HEK293 (cell line): ENCODE measurements at regions not wholly inside any gene's neighbourhood (a gene's known extent, or its start where the extent isn't known, plus 50 kb on each side); places are given as distances from the start of the nearest gene placed in this dataset.

Experiments used
- CTCF ChIA-PET: fragments of 350-600 bp; formaldehyde crosslinking; extraction: SDS; loops from one replicate; lab custom pipeline; 2021; ENCODE audit warnings: antibody characterized with exemption; lab: Yijun Ruan, JAX
- POLR2A ChIA-PET: fragments of 300-600 bp; formaldehyde crosslinking; extraction: SDS; loops from one replicate; lab custom pipeline; 2020; ENCODE audit warnings: antibody characterized with exemption, inconsistent platforms; lab: Yijun Ruan, JAX
- H3K27ac ChIP-seq: fragments of 200-500 bp; sonication (Bioruptor generic); 2 replicates; pipeline ENCODE4 v1.5.1; 2014; ENCODE audit warnings: low read depth, low read length, control low read depth, inconsistent platforms; ENCODE audit errors: extremely low read depth
- H3K36me3 ChIP-seq, 2 experiments: fragments of 200-500 bp in 1 of 2; sonication (Bioruptor generic) in 1 of 2; 1 replicate in 1 of 2; 2 replicates in 1 of 2; pipeline ENCODE4 v1.5.1; 2014 to 2017; ENCODE audit warnings: inconsistent platforms in 2 of 2, low read length in 2 of 2; ENCODE audit not compliant: control insufficient read depth in 2 of 2, insufficient read depth in 1 of 2
- H3K4me1 ChIP-seq: fragments of 200-500 bp; sonication (Bioruptor generic); 2 replicates; pipeline ENCODE4 v1.5.1; 2014; ENCODE audit warnings: mild to moderate bottlenecking, low read length, inconsistent platforms; ENCODE audit not compliant: control insufficient read depth, insufficient read depth
- H3K4me3 ChIP-seq: 2 replicates; pipeline ENCODE4 v1.5.1; 2011; ENCODE audit warnings: low read depth, mild to moderate bottlenecking, control low read depth, low read length, moderate library complexity
- H3K9me3 ChIP-seq: fragments of 200-500 bp; sonication (Bioruptor generic); 2 replicates; pipeline ENCODE4 v1.5.1; 2014; ENCODE audit warnings: low read depth, low read length, inconsistent platforms; ENCODE audit not compliant: control insufficient read depth, insufficient read depth
- HOXA7 ChIP-seq: sonication (generic); formaldehyde crosslinking; IDR thresholded peaks from 2 replicates; pipeline ENCODE4 v1.8.1; 2022; ENCODE audit warnings: missing genetic modification reagents, borderline replicate concordance
- KLF9 ChIP-seq: fragments of 450-650 bp; formaldehyde crosslinking; IDR thresholded peaks from 2 replicates; pipeline ENCODE4 v1.5.1; 2016; ENCODE audit warnings: missing biosample characterization, missing genetic modification characterization, low read depth
- SCRT1 ChIP-seq: fragments of 450-650 bp; formaldehyde crosslinking; IDR thresholded peaks from 2 replicates; pipeline ENCODE4 v1.5.1; 2016; ENCODE audit warnings: missing biosample characterization, missing genetic modification characterization, borderline replicate concordance
- SCRT2 ChIP-seq: fragments of 450-650 bp; formaldehyde crosslinking; IDR thresholded peaks from 2 replicates; pipeline ENCODE4 v1.5.1; 2016; ENCODE audit warnings: missing biosample characterization, missing genetic modification characterization
- YY1 ChIP-seq: fragments of 450-650 bp; formaldehyde crosslinking; IDR thresholded peaks from 2 replicates; pipeline ENCODE4 v1.5.1; 2018; ENCODE audit warnings: missing biosample characterization, missing genetic modification characterization
- ZBTB1 ChIP-seq: fragments of 450-650 bp; formaldehyde crosslinking; IDR thresholded peaks from 2 replicates; pipeline ENCODE4 v1.5.1; 2016; ENCODE audit warnings: missing biosample characterization, missing genetic modification characterization
- ZNF112 ChIP-seq: fragments of 450-650 bp; formaldehyde crosslinking; IDR thresholded peaks from 2 replicates; pipeline ENCODE4 v1.5.0; 2017; ENCODE audit warnings: missing biosample characterization, missing genetic modification characterization
- ZNF132 ChIP-seq: fragments of 450-650 bp; formaldehyde crosslinking; IDR thresholded peaks from 2 replicates; pipeline ENCODE4 v1.5.1; 2017; ENCODE audit warnings: missing biosample characterization, missing genetic modification characterization, borderline replicate concordance
- ZNF16 ChIP-seq: fragments of 450-650 bp; formaldehyde crosslinking; IDR thresholded peaks from 2 replicates; pipeline ENCODE4 v1.5.1; 2016; ENCODE audit warnings: low read depth, missing biosample characterization, missing genetic modification characterization
- ZNF184 ChIP-seq: fragments of 450-650 bp; IDR thresholded peaks from 2 replicates; pipeline ENCODE4 v1.5.1; 2018; ENCODE audit warnings: missing biosample characterization, mild to moderate bottlenecking, missing genetic modification characterization
- ZNF202 ChIP-seq: fragments of 450-650 bp; formaldehyde crosslinking; IDR thresholded peaks from 2 replicates; pipeline ENCODE4 v1.5.1; 2016; ENCODE audit warnings: missing biosample characterization, missing genetic modification characterization, borderline replicate concordance
- ZNF24 ChIP-seq: fragments of 450-650 bp; formaldehyde crosslinking; IDR thresholded peaks from 2 replicates; pipeline ENCODE4 v1.5.1; 2016; ENCODE audit warnings: missing biosample characterization, missing genetic modification characterization
- ZNF292 ChIP-seq: fragments of 450-650 bp; formaldehyde crosslinking; IDR thresholded peaks from 2 replicates; pipeline ENCODE4 v1.5.1; 2016; ENCODE audit warnings: low read depth, missing biosample characterization, missing genetic modification characterization, borderline replicate concordance
- ZNF426 ChIP-seq: fragments of 450-650 bp; formaldehyde crosslinking; IDR thresholded peaks from 2 replicates; pipeline ENCODE4 v1.5.1; 2017; ENCODE audit warnings: missing biosample characterization, missing genetic modification characterization, mild to moderate bottlenecking, inconsistent platforms, moderate library complexity
- ZNF501 ChIP-seq: fragments of 450-650 bp; formaldehyde crosslinking; IDR thresholded peaks from 2 replicates; pipeline ENCODE4 v1.5.1; 2016; ENCODE audit warnings: missing biosample characterization, missing genetic modification characterization
- ZNF530 ChIP-seq: fragments of 450-650 bp; formaldehyde crosslinking; IDR thresholded peaks from 2 replicates; pipeline ENCODE4 v1.5.1; 2016; ENCODE audit warnings: low read depth, missing biosample characterization, missing genetic modification characterization
- ZNF555 ChIP-seq: fragments of 450-650 bp; formaldehyde crosslinking; conservative IDR thresholded peaks from 2 replicates; pipeline ENCODE4 v1.5.1; 2017; ENCODE audit warnings: missing biosample characterization, mild to moderate bottlenecking, missing genetic modification characterization, inconsistent platforms
- ZNF571 ChIP-seq: fragments of 450-650 bp; formaldehyde crosslinking; IDR thresholded peaks from 2 replicates; pipeline ENCODE4 v1.5.0; 2017; ENCODE audit warnings: missing biosample characterization, missing genetic modification characterization
- ZNF658 ChIP-seq: fragments of 450-650 bp; formaldehyde crosslinking; IDR thresholded peaks from 2 replicates; pipeline ENCODE4; 2016; ENCODE audit warnings: missing biosample characterization, missing genetic modification characterization
- TF ChIP-seq, protein P1 (sequence below): fragments of 450-650 bp; formaldehyde crosslinking; IDR thresholded peaks from 2 replicates; pipeline ENCODE4 v1.5.0; 2017; ENCODE audit warnings: missing biosample characterization, missing genetic modification characterization, borderline replicate concordance
- TF ChIP-seq, protein P2 (sequence below): fragments of 450-650 bp; formaldehyde crosslinking; IDR thresholded peaks from 2 replicates; pipeline ENCODE4 v1.5.1; 2017; ENCODE audit warnings: missing biosample characterization, missing genetic modification characterization
- TF ChIP-seq, protein P3 (sequence below): fragments of 450-650 bp; formaldehyde crosslinking; IDR thresholded peaks from 2 replicates; pipeline ENCODE4; 2016; ENCODE audit warnings: missing biosample characterization, missing genetic modification characterization
- TF ChIP-seq, protein P4 (sequence below): fragments of 450-650 bp; formaldehyde crosslinking; IDR thresholded peaks from 2 replicates; pipeline ENCODE4 v1.5.1; 2016; ENCODE audit warnings: missing biosample characterization, missing genetic modification characterization
- TF ChIP-seq, protein P5 (sequence below): sonication (generic); formaldehyde crosslinking; IDR thresholded peaks from 2 replicates; pipeline ENCODE4 v1.8.1; 2022; ENCODE audit warnings: mild to moderate bottlenecking, moderate library complexity, missing genetic modification reagents

DNA sequence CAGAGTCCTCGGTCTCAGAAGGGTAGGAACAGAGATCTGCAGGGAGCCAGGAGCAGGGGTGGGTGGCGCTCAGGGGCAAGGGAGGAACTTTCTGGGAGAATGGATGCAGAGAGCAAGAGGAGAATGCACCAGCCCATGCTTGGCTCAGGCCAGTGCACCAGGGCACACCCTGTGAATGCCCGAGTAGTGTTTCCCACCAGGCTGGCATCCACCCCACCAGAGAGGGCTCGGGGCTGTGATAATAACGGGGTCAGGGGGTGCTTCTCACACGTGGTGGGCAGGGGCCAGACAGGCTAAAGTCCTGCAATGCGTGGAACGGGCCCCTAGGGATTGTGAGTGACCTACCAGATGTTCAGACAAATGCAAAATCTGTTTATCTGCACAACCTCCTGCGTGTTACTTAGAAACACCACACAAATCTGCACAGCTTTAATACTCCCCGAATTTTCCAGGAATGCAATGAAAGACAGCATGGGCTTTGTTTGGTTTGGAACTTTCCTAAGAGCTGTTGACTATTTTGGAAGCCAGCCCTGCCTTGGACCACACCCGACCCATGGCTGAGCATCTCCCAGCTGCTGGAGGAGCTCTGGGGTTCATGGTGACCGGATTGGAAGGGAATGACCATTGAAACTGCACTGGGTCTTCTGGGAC, 368.3 kb downstream of the SHANK2 start (continued):
- TF ChIP-seq, protein P1, sequence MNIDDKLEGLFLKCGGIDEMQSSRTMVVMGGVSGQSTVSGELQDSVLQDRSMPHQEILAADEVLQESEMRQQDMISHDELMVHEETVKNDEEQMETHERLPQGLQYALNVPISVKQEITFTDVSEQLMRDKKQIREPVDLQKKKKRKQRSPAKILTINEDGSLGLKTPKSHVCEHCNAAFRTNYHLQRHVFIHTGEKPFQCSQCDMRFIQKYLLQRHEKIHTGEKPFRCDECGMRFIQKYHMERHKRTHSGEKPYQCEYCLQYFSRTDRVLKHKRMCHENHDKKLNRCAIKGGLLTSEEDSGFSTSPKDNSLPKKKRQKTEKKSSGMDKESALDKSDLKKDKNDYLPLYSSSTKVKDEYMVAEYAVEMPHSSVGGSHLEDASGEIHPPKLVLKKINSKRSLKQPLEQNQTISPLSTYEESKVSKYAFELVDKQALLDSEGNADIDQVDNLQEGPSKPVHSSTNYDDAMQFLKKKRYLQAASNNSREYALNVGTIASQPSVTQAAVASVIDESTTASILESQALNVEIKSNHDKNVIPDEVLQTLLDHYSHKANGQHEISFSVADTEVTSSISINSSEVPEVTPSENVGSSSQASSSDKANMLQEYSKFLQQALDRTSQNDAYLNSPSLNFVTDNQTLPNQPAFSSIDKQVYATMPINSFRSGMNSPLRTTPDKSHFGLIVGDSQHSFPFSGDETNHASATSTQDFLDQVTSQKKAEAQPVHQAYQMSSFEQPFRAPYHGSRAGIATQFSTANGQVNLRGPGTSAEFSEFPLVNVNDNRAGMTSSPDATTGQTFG, result no peak
- TF ChIP-seq ZNF501 (tag by site-specific recombination), result no peak
- no peak for TF ChIP-seq ZNF426 (tag by site-specific recombination)
- no peak for TF ChIP-seq ZNF292 (tag by site-specific recombination)

DNA sequence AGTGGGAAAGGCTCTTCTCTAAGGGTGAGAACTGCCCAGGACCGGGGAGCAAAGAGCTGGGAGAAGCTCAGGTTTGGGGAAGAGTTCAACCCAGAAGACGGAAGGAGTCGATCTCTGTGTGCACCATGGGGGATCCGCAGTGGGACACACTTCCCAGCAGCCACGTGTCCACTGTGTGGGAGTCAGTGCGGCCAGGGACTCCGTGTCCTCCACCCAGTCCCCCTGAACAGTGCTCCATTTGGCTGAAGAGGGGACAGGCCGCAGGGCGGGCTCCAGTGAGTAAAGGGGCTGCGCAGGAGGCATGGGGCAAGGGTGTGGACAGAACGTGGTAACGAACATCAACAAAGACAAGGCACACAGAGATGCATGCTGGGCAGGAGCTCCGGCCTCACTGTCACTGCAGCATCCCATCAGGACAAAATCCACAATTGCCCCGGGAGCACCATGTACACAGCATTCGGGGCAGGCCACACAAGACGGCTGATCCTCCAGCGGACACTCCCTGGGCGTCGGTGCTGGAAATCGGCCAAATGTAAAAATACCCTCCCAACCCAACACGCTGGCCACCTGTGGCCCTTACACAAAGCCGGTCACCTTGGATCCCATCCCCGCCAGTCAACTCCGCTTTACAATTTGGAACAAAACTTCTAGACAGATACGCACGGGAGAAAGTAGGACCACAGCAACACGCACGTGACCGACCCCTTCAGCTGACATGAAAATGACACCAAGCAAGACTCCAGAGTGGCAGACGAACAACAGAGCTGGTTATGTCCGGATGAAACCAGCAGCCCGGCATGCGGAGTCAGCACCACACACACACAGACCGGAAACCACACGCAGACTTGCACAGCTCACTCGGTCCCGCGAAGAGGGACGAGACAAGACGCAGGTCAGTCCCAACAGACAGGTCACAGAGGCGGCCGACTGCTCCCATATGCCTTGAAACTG, 366.8 kb downstream of the SHANK2 start:
- H3K9me3 ChIP-seq, result no peaks in the 10 kb centered on the region
- no peak overlapping the region for H3K27ac ChIP-seq
- CTCF ChIA-PET, result no interaction called here
- TF ChIP-seq, protein P2, sequence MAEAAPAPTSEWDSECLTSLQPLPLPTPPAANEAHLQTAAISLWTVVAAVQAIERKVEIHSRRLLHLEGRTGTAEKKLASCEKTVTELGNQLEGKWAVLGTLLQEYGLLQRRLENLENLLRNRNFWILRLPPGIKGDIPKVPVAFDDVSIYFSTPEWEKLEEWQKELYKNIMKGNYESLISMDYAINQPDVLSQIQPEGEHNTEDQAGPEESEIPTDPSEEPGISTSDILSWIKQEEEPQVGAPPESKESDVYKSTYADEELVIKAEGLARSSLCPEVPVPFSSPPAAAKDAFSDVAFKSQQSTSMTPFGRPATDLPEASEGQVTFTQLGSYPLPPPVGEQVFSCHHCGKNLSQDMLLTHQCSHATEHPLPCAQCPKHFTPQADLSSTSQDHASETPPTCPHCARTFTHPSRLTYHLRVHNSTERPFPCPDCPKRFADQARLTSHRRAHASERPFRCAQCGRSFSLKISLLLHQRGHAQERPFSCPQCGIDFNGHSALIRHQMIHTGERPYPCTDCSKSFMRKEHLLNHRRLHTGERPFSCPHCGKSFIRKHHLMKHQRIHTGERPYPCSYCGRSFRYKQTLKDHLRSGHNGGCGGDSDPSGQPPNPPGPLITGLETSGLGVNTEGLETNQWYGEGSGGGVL (tag by site-specific recombination), result no peak
- TF ChIP-seq ZNF571 (tag by site-specific recombination) (no peak), KLF9 (tag by site-specific recombination) (no peak), ZNF132 (tag by site-specific recombination) (no peak), ZNF530 (tag by site-specific recombination) (no peak), YY1 (no peak), SCRT2 (tag by site-specific recombination) (no peak), ZNF16 (no peak), ZNF24 (tag by site-specific recombination) (no peak), ZNF112 (tag by site-specific recombination) (no peak), ZBTB1 (tag by site-specific recombination) (no peak), SCRT1 (tag by site-specific recombination) (no peak), ZNF184 (tag by site-specific recombination) (no peak), ZNF555 (tag by site-specific recombination) (no peak), ZNF202 (tag by site-specific recombination) (no peak), ZNF658 (tag by site-specific recombination) (no peak), HOXA7 (CRISPR knock-in tag) (no peak)
- TF ChIP-seq, protein P3, sequence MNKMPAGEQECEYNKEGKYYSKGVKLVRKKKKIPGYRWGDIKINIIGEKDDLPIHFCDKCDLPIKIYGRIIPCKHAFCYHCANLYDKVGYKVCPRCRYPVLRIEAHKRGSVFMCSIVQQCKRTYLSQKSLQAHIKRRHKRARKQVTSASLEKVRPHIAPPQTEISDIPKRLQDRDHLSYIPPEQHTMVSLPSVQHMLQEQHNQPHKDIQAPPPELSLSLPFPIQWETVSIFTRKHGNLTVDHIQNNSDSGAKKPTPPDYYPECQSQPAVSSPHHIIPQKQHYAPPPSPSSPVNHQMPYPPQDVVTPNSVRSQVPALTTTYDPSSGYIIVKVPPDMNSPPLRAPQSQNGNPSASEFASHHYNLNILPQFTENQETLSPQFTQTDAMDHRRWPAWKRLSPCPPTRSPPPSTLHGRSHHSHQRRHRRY (tag by site-specific recombination), result no peak
- TF ChIP-seq, protein P4, sequence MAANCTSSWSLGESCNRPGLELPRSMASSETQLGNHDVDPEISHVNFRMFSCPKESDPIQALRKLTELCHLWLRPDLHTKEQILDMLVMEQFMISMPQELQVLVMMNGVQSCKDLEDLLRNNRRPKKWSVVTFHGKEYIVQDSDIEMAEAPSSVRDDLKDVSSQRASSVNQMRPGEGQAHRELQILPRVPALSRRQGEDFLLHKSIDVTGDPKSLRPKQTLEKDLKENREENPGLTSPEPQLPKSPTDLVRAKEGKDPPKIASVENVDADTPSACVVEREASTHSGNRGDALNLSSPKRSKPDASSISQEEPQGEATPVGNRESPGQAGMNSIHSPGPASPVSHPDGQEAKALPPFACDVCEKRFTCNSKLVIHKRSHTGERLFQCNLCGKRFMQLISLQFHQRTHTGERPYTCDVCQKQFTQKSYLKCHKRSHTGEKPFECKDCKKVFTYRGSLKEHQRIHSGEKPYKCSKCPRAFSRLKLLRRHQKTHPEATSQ (tag by site-specific recombination), result no peak
- TF ChIP-seq, protein P5, sequence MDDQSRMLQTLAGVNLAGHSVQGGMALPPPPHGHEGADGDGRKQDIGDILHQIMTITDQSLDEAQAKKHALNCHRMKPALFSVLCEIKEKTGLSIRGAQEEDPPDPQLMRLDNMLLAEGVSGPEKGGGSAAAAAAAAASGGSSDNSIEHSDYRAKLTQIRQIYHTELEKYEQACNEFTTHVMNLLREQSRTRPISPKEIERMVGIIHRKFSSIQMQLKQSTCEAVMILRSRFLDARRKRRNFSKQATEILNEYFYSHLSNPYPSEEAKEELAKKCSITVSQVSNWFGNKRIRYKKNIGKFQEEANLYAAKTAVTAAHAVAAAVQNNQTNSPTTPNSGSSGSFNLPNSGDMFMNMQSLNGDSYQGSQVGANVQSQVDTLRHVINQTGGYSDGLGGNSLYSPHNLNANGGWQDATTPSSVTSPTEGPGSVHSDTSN (CRISPR knock-in tag), result no peak
- H3K4me1 ChIP-seq, result no peaks in the 10 kb centered on the region
- POLR2A ChIA-PET, result no interaction called here
- H3K36me3 ChIP-seq, result no peaks in the 10 kb centered on the region
- H3K4me3 ChIP-seq, result no peak overlapping the region
